ENCODE measurements at regions not wholly inside any gene's neighbourhood (a gene's known extent, or its start where the extent isn't known, plus 50 kb on each side); places are given as distances from the start of the nearest gene placed in this dataset.

DNA sequence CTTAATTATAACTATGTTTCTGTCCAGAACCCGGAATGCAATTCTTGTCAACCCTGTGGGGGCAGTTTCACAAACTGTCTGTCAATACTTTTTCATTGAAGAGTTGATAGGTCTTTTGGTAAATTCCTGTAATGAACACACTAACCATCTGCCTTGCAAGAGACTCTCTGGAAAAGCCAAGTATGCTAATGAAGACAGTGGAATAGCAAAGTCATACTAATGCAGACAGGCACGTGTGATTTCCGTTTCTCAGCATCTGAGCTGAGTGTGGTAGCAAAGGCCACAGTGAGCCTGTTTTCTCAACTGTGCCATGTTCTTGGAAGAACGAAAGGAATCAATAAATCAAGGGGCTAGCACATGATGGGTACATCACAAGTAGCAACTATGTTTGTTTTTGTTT, 494.1 kb upstream of the NRP1 start:
- Histone ChIP-seq H3K4me1 (ENCODE audit: control insufficient read depth, extremely low read depth, insufficient read depth, low read length) (no peaks in the 10 kb centered on the region), H3K27ac (ENCODE audit: control insufficient read depth, insufficient read depth, low read length) (no peak overlapping the region), H3K9me3 (ENCODE audit: control insufficient read depth, low read depth, low read length) (no peaks in the 10 kb centered on the region), H3K4me3 (ENCODE audit: control insufficient read depth in 2 of 3, extremely low read depth in 1 of 3, insufficient read depth in 2 of 3, low read depth in 1 of 3, low read length in 3 of 3) (no peak overlapping the region), H3K27me3 (ENCODE audit: control insufficient read depth, extremely low read depth, insufficient read depth, low read length) (no peaks in the 10 kb centered on the region), H3K9ac (ENCODE audit: control insufficient read depth, extremely low read depth, insufficient read depth, low read length) (no peak overlapping the region), H2AFZ (ENCODE audit: control insufficient read depth, low read length) (no peak overlapping the region), H3K36me3 (ENCODE audit: control insufficient read depth in 2 of 2, extremely low read depth in 1 of 2, insufficient read depth in 2 of 2, low read length in 2 of 2) (no peaks in the 10 kb centered on the region), H4K20me1 (ENCODE audit: control insufficient read depth, extremely low read depth, insufficient read depth, low read length) (no peaks in the 10 kb centered on the region), H3K79me2 (ENCODE audit: control insufficient read depth, insufficient read depth, low read length) (no peaks in the 10 kb centered on the region), H3K9me1 (ENCODE audit: control insufficient read depth, extremely low read depth, insufficient read depth, low read length) (no peaks in the 10 kb centered on the region), H3K4me2 (ENCODE audit: control insufficient read depth, extremely low read depth, insufficient read depth, low read depth, low read length) (no peak overlapping the region)
- FAIRE-seq (no peak), DNase-seq (ENCODE audit: low read depth, low spot score) (no peak)
- dilution Hi-C loops (cut with MboI; ENCODE audit: extremely low pct_ligation_motif_present, low sequenced_read_pairs), result no loop called here
- no peak for TF ChIP-seq EZH2 (IDR thresholded peaks at IDR 0.05; ENCODE audit: low read length)
- TF ChIP-seq, protein P1, sequence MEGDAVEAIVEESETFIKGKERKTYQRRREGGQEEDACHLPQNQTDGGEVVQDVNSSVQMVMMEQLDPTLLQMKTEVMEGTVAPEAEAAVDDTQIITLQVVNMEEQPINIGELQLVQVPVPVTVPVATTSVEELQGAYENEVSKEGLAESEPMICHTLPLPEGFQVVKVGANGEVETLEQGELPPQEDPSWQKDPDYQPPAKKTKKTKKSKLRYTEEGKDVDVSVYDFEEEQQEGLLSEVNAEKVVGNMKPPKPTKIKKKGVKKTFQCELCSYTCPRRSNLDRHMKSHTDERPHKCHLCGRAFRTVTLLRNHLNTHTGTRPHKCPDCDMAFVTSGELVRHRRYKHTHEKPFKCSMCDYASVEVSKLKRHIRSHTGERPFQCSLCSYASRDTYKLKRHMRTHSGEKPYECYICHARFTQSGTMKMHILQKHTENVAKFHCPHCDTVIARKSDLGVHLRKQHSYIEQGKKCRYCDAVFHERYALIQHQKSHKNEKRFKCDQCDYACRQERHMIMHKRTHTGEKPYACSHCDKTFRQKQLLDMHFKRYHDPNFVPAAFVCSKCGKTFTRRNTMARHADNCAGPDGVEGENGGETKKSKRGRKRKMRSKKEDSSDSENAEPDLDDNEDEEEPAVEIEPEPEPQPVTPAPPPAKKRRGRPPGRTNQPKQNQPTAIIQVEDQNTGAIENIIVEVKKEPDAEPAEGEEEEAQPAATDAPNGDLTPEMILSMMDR (optimal IDR thresholded peaks at IDR 0.05 in 1 of 3, IDR thresholded peaks at IDR 0.05 in 1 of 3, conservative IDR thresholded peaks at IDR 0.05 in 1 of 3; ENCODE audit: extremely low read depth in 1 of 3, insufficient read depth in 2 of 3, low read length in 3 of 3), result no peak

GRCh38 chr10:33826186-33826585, 491.7 kb upstream of the NRP1 start:
- Histone ChIP-seq H4K20me1 (ENCODE audit: control insufficient read depth, extremely low read depth, insufficient read depth, low read length) (no peaks in the 10 kb centered on the region), H3K9ac (ENCODE audit: control insufficient read depth, extremely low read depth, insufficient read depth, low read length) (no peak overlapping the region), H2AFZ (ENCODE audit: control insufficient read depth, low read length) (no peak overlapping the region), H3K4me1 (ENCODE audit: control insufficient read depth, extremely low read depth, insufficient read depth, low read length) (no peaks in the 10 kb centered on the region), H3K4me2 (ENCODE audit: control insufficient read depth, extremely low read depth, insufficient read depth, low read depth, low read length) (no peak overlapping the region), H3K27ac (ENCODE audit: control insufficient read depth, insufficient read depth, low read length) (no peak overlapping the region), H3K9me1 (ENCODE audit: control insufficient read depth, extremely low read depth, insufficient read depth, low read length) (no peaks in the 10 kb centered on the region), H3K36me3 (ENCODE audit: control insufficient read depth in 2 of 2, extremely low read depth in 1 of 2, insufficient read depth in 2 of 2, low read length in 2 of 2) (no peaks in the 10 kb centered on the region), H3K9me3 (ENCODE audit: control insufficient read depth, low read depth, low read length) (no peaks in the 10 kb centered on the region), H3K27me3 (ENCODE audit: control insufficient read depth, extremely low read depth, insufficient read depth, low read length) (no peaks in the 10 kb centered on the region), H3K4me3 (ENCODE audit: control insufficient read depth in 2 of 3, extremely low read depth in 1 of 3, insufficient read depth in 2 of 3, low read depth in 1 of 3, low read length in 3 of 3) (no peak overlapping the region), H3K79me2 (ENCODE audit: control insufficient read depth, insufficient read depth, low read length) (no peaks in the 10 kb centered on the region)
- no peak for TF ChIP-seq EZH2 (IDR thresholded peaks at IDR 0.05; ENCODE audit: low read length)
- TF ChIP-seq, protein P1 (optimal IDR thresholded peaks at IDR 0.05 in 1 of 3, IDR thresholded peaks at IDR 0.05 in 1 of 3, conservative IDR thresholded peaks at IDR 0.05 in 1 of 3; ENCODE audit: extremely low read depth in 1 of 3, insufficient read depth in 2 of 3, low read length in 3 of 3), result no peak
- DNase-seq (ENCODE audit: low read depth, low spot score) (no peak), FAIRE-seq (no peak)
- dilution Hi-C loops (cut with MboI; ENCODE audit: extremely low pct_ligation_motif_present, low sequenced_read_pairs), result no loop called here

Measured in keratinocyte (primary cell).